ENCODE measurements at regions not wholly inside any gene's neighbourhood (a gene's known extent, or its start where the extent isn't known, plus 50 kb on each side); places are given as distances from the start of the nearest gene placed in this dataset.
"Not testable (repeated sequence)": the region's sequence is repeated elsewhere in the genome, so short reads cannot be mapped to it uniquely, and the experiment has no call there.

GRCh38 chr11:16596231-16596630, 142.2 kb upstream of the C11orf58 start:
- intact Hi-C loops (cut with DNase I; ENCODE audit: low total_unique reads), result no loop called here
- no peak for TF ChIP-seq CTCF (IDR thresholded peaks at IDR 0.05)
- Histone ChIP-seq H3K27me3 (no peaks in the 10 kb centered on the region), H3K9me3 (no peaks in the 10 kb centered on the region), H3K27ac (no peak overlapping the region), H3K4me1 (peaks cover 0 to 23% (median 0%) of the 10 kb centered on the region in 4 donors), H3K4me3 (no peak overlapping the region), H3K36me3 (no peaks in the 10 kb centered on the region)
- no peak for DNase-seq

- Histone ChIP-seq H3K4me1 (peaks cover 0 to 13% (median 0%) of the 10 kb centered on the region in 4 donors), H3K36me3 (no peaks in the 10 kb centered on the region), H3K4me3 (no peak overlapping the region), H3K27me3 (no peaks in the 10 kb centered on the region), H3K27ac (no peak overlapping the region), H3K9me3 (no peaks in the 10 kb centered on the region)
- TF ChIP-seq CTCF (IDR thresholded peaks at IDR 0.05), result no peak
- intact Hi-C loops (cut with DNase I; ENCODE audit: low total_unique reads), result no loop called here
- DNase-seq, result no peak
These were observed 147.3 kb upstream of the C11orf58 start for GRCh38 chr11:16591157-16591556.

- Histone ChIP-seq H3K27me3 (no peaks in the 10 kb centered on the region), H3K27ac (no peak overlapping the region)
- intact Hi-C loops (cut with DNase I; ENCODE audit: low total_unique reads), result no loop called here
These were observed 150.8 kb upstream of the C11orf58 start for GRCh38 chr11:16587670-16588069.

GRCh38 chr11:16584569-16584968, 153.9 kb upstream of the C11orf58 start:
- no peak overlapping the region for H3K27ac ChIP-seq
- H3K36me3 ChIP-seq, result no peaks in the 10 kb centered on the region
- H3K27me3 ChIP-seq, result no peaks in the 10 kb centered on the region
- no peaks in the 10 kb centered on the region for H3K9me3 ChIP-seq
- intact Hi-C loops (cut with DNase I; ENCODE audit: low total_unique reads), result no loop called here
- DNase-seq, result no peak
- no peak for TF ChIP-seq CTCF (IDR thresholded peaks at IDR 0.05)
- peaks cover 0 to 12% (median 0%) of the 10 kb centered on the region in 4 donors for H3K4me1 ChIP-seq
- no peak overlapping the region for H3K4me3 ChIP-seq

More at GRCh38 chr11:16587670-16588069, 150.8 kb upstream of the C11orf58 start:
- no peak for DNase-seq
- Histone ChIP-seq H3K4me1 (peaks cover 0 to 12% (median 0%) of the 10 kb centered on the region in 4 donors), H3K9me3 (no peaks in the 10 kb centered on the region), H3K4me3 (no peak overlapping the region), H3K36me3 (no peaks in the 10 kb centered on the region)
- TF ChIP-seq CTCF (IDR thresholded peaks at IDR 0.05), result no peak

- H3K36me3 ChIP-seq; H3K27me3 ChIP-seq; H3K4me3 ChIP-seq; H3K9me3 ChIP-seq; H3K27ac ChIP-seq; H3K4me1 ChIP-seq; intact Hi-C loops (cut with DNase I; ENCODE audit: low total_unique reads); DNase-seq: not testable (repeated sequence)
These were observed 157.4 kb upstream of the C11orf58 start for GRCh38 chr11:16581078-16581477.

- Histone ChIP-seq H3K9me3 (no peaks in the 10 kb centered on the region), H3K27me3 (no peaks in the 10 kb centered on the region), H3K4me1 (no peaks in the 10 kb centered on the region), H3K4me3 (no peak overlapping the region), H3K27ac (no peak overlapping the region), H3K36me3 (no peaks in the 10 kb centered on the region)
- DNase-seq, result no peak
- TF ChIP-seq CTCF (IDR thresholded peaks at IDR 0.05), result no peak
- intact Hi-C loops (cut with DNase I; ENCODE audit: low total_unique reads), result no loop called here
These were observed 161.0 kb upstream of the C11orf58 start for GRCh38 chr11:16577490-16577889.

GRCh38 chr11:16574889-16575288, 163.6 kb upstream of the C11orf58 start:
- H3K4me1 ChIP-seq; H3K4me3 ChIP-seq; H3K27me3 ChIP-seq; H3K9me3 ChIP-seq; H3K36me3 ChIP-seq; H3K27ac ChIP-seq; intact Hi-C loops (cut with DNase I; ENCODE audit: low total_unique reads); DNase-seq: not testable (repeated sequence)
